Prostate gland (tissue), 2 donors: ENCODE measurements at regions not wholly inside any gene's neighbourhood (a gene's known extent, or its start where the extent isn't known, plus 50 kb on each side); places are given as distances from the start of the nearest gene placed in this dataset.

ENCODE experiments used
- DNase-seq: peaks from one replicate; pipeline ENCODE4 v3.0.0-alpha.2; 2019; ENCODE audit warnings: low spot score
- H3K27ac ChIP-seq, 2 donors: fragments of 200-600 bp; sonication (generic); 2 replicates each; pipeline ENCODE4 v1.5.1; 2017 to 2019
- H3K27me3 ChIP-seq: fragments of 200-600 bp; sonication (generic); replicated peaks from 2 replicates; pipeline ENCODE4 v1.5.1; 2019; ENCODE audit not compliant: insufficient read depth
- H3K36me3 ChIP-seq, 2 donors: fragments of 200-600 bp; sonication (generic); 1 replicate in 1 of 2; 2 replicates in 1 of 2; pipeline versions ENCODE4 v1.5.1 to v1.8.1; 2017 to 2019
- H3K4me1 ChIP-seq: fragments of 200-600 bp; sonication (generic); replicated peaks from 2 replicates; pipeline ENCODE4 v1.5.1; 2019
- H3K4me3 ChIP-seq, 2 donors: fragments of 200-600 bp; sonication (generic); 2 replicates each; pipeline ENCODE4 v1.5.1; 2017 to 2019
- H3K9me3 ChIP-seq: fragments of 200-600 bp; sonication (generic); 2 replicates; pipeline ENCODE4 v1.5.1; 2017
- CTCF ChIP-seq, 4 experiments: fragments of 200-600 bp in 2 of 4; fragments of 450-650 bp in 2 of 4; sonication (generic) in 2 of 4; IDR thresholded peaks; 1 replicate in 3 of 4; 2 replicates in 1 of 4; pipeline ENCODE4 v1.5.1; 2016 to 2019; ENCODE audit warnings: antibody characterized with exemption in 4 of 4, mild to moderate bottlenecking in 2 of 4, moderate library complexity in 2 of 4
- POLR2A ChIP-seq: fragments of 450-650 bp; IDR thresholded peaks from one replicate; pipeline ENCODE4 v1.6.1; 2016; ENCODE audit warnings: antibody characterized with exemption, mild to moderate bottlenecking
- POLR2AphosphoS5 ChIP-seq: sonication (generic); formaldehyde crosslinking; IDR thresholded peaks from one replicate; pipeline ENCODE4 v1.6.1; 2017; ENCODE audit warnings: antibody characterized with exemption
- WGBS: methylation state at CpG from one replicate; pipeline ENCODE4 v1.1.5; 2018; 5-methylcytosine and 5-hydroxymethylcytosine counted together
- intact Hi-C: fragments of 100-400 bp; cut with DNase I; formaldehyde crosslinking; loops from one replicate; pipeline ENCODE4 v1.14.2; 2022

- H3K27ac ChIP-seq = no peak overlapping the region
- H3K4me1 ChIP-seq = no peaks in the 10 kb centered on the region
- no peaks in the 10 kb centered on the region for H3K9me3 ChIP-seq
- TF ChIP-seq POLR2AphosphoS5 (no peak), CTCF (IDR thresholded peaks at IDR 0.05) (no peak), POLR2A (no peak)
- intact Hi-C loops = no loop called here
- WGBS = 60% methylated on average over 3 of the region's 3 CpGs
- no peak for DNase-seq
- H3K4me3 ChIP-seq = no peak overlapping the region
- no peaks in the 10 kb centered on the region for H3K36me3 ChIP-seq
- no peaks in the 10 kb centered on the region for H3K27me3 ChIP-seq
Measured at GRCh38 chr9:8095672-8096086, 296.1 kb upstream of the DMAC1 start.

DNA sequence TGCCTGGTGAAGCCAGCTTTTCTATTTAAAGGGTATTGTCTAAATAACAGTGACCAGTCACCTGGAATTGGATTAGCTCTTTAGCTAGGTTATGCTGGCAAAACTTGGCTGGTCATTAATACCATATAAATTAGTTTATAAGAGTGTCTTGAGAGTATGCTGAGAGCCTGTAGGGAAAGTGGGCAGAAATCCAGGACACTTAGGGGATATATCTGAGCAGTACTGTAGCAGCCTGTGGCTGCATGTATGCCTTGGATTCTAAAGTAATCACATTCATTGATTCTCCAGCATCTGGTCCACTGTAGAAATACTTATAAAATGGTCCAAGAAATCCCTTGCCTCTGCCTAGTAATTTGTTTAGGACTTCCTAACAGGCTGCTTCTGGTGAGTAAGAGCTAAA, 288.9 kb upstream of the DMAC1 start:
- H3K27me3 ChIP-seq = no peaks in the 10 kb centered on the region
- H3K27ac ChIP-seq = no peak overlapping the region
- H3K36me3 ChIP-seq = no peaks in the 10 kb centered on the region
- H3K9me3 ChIP-seq = no peaks in the 10 kb centered on the region
- TF ChIP-seq POLR2A (no peak), CTCF (IDR thresholded peaks at IDR 0.05) (no peak), POLR2AphosphoS5 (no peak)
- no peak overlapping the region for H3K4me3 ChIP-seq
- intact Hi-C loops = no loop called here
- H3K4me1 ChIP-seq = no peaks in the 10 kb centered on the region
- no peak for DNase-seq

DNA sequence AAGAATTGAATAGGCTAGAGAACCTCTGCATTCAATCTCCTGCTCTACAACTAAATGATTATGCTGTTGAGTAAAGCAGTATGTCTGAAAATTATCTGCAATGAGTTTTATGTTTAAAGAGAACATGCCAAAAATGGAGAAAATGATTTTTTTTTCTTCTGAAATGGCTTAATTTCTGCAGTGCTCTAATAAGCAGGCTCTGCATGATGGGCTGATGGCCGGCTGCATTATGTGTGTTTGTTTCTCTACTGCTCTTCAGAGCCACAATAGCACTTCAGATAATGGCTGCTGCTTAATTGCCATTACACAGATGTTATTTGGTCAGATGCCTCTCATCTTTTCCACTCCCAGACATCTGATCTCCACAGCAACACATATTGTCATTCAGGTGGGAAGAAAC, 286.4 kb upstream of the DMAC1 start:
- 85% methylated on average over 1 of the region's 1 CpG for WGBS
- TF ChIP-seq POLR2AphosphoS5 = no peak
- TF ChIP-seq CTCF (IDR thresholded peaks at IDR 0.05) = no peak
- TF ChIP-seq POLR2A = no peak
- intact Hi-C loops = no loop called here
- no peak overlapping the region for H3K27ac ChIP-seq
- no peaks in the 10 kb centered on the region for H3K27me3 ChIP-seq
- H3K36me3 ChIP-seq = no peaks in the 10 kb centered on the region
- no peak overlapping the region for H3K4me3 ChIP-seq
- no peak for DNase-seq
- H3K9me3 ChIP-seq = no peaks in the 10 kb centered on the region
- no peaks in the 10 kb centered on the region for H3K4me1 ChIP-seq

- intact Hi-C loops = no loop called here
- DNase-seq = no peak
- 51% methylated on average over 7 of the region's 7 CpGs for WGBS
- TF ChIP-seq CTCF (IDR thresholded peaks at IDR 0.05) (no peak), POLR2AphosphoS5 (no peak), POLR2A (no peak)
- Histone ChIP-seq H3K27ac (no peak overlapping the region), H3K36me3 (no peaks in the 10 kb centered on the region), H3K9me3 (no peaks in the 10 kb centered on the region), H3K4me1 (no peaks in the 10 kb centered on the region), H3K4me3 (no peak overlapping the region), H3K27me3 (no peaks in the 10 kb centered on the region)
Measured at GRCh38 chr9:8078641-8079140, 279.1 kb upstream of the DMAC1 start.

DNA sequence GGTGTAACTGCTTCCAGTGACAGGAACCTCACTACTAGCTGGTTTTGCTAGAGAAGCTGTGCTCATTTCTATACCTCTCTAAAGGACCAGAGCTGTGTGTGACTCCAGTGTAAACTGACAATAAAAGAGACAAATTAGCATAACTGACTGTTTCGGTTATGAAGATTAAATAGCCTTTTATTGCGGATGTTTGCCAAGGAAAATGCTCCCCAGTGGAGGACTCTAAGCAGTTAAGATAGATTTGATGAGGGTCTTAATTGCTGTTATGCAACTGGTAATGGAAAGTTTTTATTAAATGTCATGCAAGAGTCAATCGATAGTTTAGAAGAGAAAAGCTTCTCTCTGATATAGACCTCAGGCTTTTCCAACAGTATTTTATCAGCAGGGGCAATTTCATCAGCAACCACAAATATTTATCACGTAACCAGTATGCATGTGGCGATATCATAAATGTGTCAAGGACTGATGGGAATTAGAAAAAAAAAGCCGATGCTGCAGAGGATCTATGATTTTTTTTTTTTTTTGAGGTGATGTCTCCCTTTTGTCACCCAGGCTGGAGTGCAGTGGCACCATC, 275.2 kb upstream of the DMAC1 start:
- intact Hi-C loops = no loop called here
- no peaks in the 10 kb centered on the region for H3K9me3 ChIP-seq
- 46% methylated on average over 6 of the region's 6 CpGs for WGBS

More for the DNA sequence above, 275.2 kb upstream of the DMAC1 start:
- no peak for TF ChIP-seq POLR2A
- no peak for TF ChIP-seq CTCF (IDR thresholded peaks at IDR 0.05)
- no peak for TF ChIP-seq POLR2AphosphoS5
- no peak for DNase-seq
- no peaks in the 10 kb centered on the region for H3K27me3 ChIP-seq
- no peaks in the 10 kb centered on the region for H3K4me1 ChIP-seq
- H3K27ac ChIP-seq = no peak overlapping the region
- no peak overlapping the region for H3K4me3 ChIP-seq
- H3K36me3 ChIP-seq = no peaks in the 10 kb centered on the region
